H9 (cell line): ENCODE measurements at regions not wholly inside any gene's neighbourhood (a gene's known extent, or its start where the extent isn't known, plus 50 kb on each side); places are given as distances from the start of the nearest gene placed in this dataset.

Source experiments
- DNase-seq: peaks from one replicate; pipeline ENCODE4 v3.0.0-alpha.2; 2017
- H2AFZ ChIP-seq: one replicate; pipeline ENCODE4 v1.6.1; 2013; ENCODE audit warnings: mild to moderate bottlenecking, low read length, control low read depth, moderate library complexity
- H2AK5ac ChIP-seq: 2 replicates; pipeline ENCODE4 v1.6.1; 2013; ENCODE audit warnings: low read length, control low read depth, mixed read lengths; ENCODE audit not compliant: insufficient read length
- H2BK120ac ChIP-seq: one replicate; pipeline ENCODE4 v1.6.1; 2013; ENCODE audit warnings: low read depth, mild to moderate bottlenecking, low read length, control low read depth, inconsistent platforms; ENCODE audit not compliant: poor library complexity, severe bottlenecking
- H2BK12ac ChIP-seq: 2 replicates; pipeline ENCODE4 v1.6.1; 2013; ENCODE audit warnings: low read length, control low read depth, mixed read lengths, low read depth; ENCODE audit not compliant: insufficient read length
- H2BK15ac ChIP-seq: 2 replicates; pipeline ENCODE4 v1.6.1; 2013; ENCODE audit warnings: low read depth, low read length, control low read depth
- H2BK20ac ChIP-seq: one replicate; pipeline ENCODE4 v1.6.1; 2013; ENCODE audit warnings: low read depth, mild to moderate bottlenecking, low read length, control low read depth, inconsistent platforms; ENCODE audit not compliant: poor library complexity, severe bottlenecking
- H2BK5ac ChIP-seq: 2 replicates; pipeline ENCODE4 v1.6.1; 2013; ENCODE audit warnings: low read length, control low read depth, mixed read lengths; ENCODE audit not compliant: insufficient read length
- H3K14ac ChIP-seq: 2 replicates; pipeline ENCODE4 v1.6.1; 2013; ENCODE audit warnings: low read length, control low read depth; ENCODE audit not compliant: insufficient read depth
- H3K18ac ChIP-seq: 2 replicates; pipeline ENCODE4 v1.6.1; 2013; ENCODE audit warnings: low read depth, mild to moderate bottlenecking, mixed read lengths, low read length, control low read depth; ENCODE audit not compliant: insufficient read length
- H3K23ac ChIP-seq: 2 replicates; pipeline ENCODE4 v1.6.1; 2013; ENCODE audit warnings: low read length, control low read depth, mixed read lengths, low read depth; ENCODE audit not compliant: insufficient read length
- H3K23me2 ChIP-seq: 2 replicates; pipeline ENCODE4 v1.6.1; 2013; ENCODE audit warnings: low read depth, mild to moderate bottlenecking, mixed read lengths, low read length, control low read depth; ENCODE audit not compliant: insufficient read length, poor library complexity, severe bottlenecking
- H3K27ac ChIP-seq: 2 replicates; pipeline ENCODE4 v1.5.1; 2013; ENCODE audit warnings: low read length, control low read depth, mixed read lengths, low read depth; ENCODE audit not compliant: insufficient read length
- H3K27me3 ChIP-seq: 2 replicates; pipeline ENCODE4 v1.6.1; 2013; ENCODE audit warnings: low read length, control low read depth, inconsistent platforms; ENCODE audit not compliant: insufficient read depth
- H3K4ac ChIP-seq: 2 replicates; pipeline ENCODE4 v1.6.1; 2013; ENCODE audit warnings: low read depth, mild to moderate bottlenecking, control low read depth, inconsistent platforms, low read length, moderate library complexity
- H3K4me1 ChIP-seq: 2 replicates; pipeline ENCODE4 v1.6.1; 2013; ENCODE audit warnings: low read length, control low read depth, inconsistent platforms; ENCODE audit not compliant: insufficient read depth
- H3K4me2 ChIP-seq: 2 replicates; pipeline ENCODE4 v1.6.1; 2013; ENCODE audit warnings: low read length, control low read depth, mixed read lengths; ENCODE audit not compliant: insufficient read length, insufficient read depth
- H3K56ac ChIP-seq: 2 replicates; pipeline ENCODE4 v1.6.1; 2013; ENCODE audit warnings: low read depth, mild to moderate bottlenecking, mixed read lengths, low read length, control low read depth; ENCODE audit not compliant: insufficient read length
- H3K79me1 ChIP-seq: 2 replicates; pipeline ENCODE4 v1.6.1; 2013; ENCODE audit warnings: low read depth, mild to moderate bottlenecking, moderate library complexity, low read length, control low read depth, inconsistent platforms; ENCODE audit not compliant: insufficient read depth, poor library complexity, severe bottlenecking
- H3K79me2 ChIP-seq: 2 replicates; pipeline ENCODE4 v1.6.1; 2013; ENCODE audit warnings: low read length, control low read depth, inconsistent platforms; ENCODE audit not compliant: insufficient read depth
- H3K9ac ChIP-seq: 2 replicates; pipeline ENCODE4 v1.6.1; 2013; ENCODE audit warnings: low read length, control low read depth, mixed read lengths; ENCODE audit not compliant: insufficient read length; ENCODE audit errors: extremely low read depth
- H3K9me3 ChIP-seq: one replicate; pipeline ENCODE4 v1.6.1; 2013; ENCODE audit warnings: low read depth, low read length, inconsistent platforms; ENCODE audit not compliant: control insufficient read depth
- H3T11ph ChIP-seq: one replicate; pipeline ENCODE4 v1.6.1; 2013; ENCODE audit warnings: mild to moderate bottlenecking, low read length, control low read depth, inconsistent platforms
- H4K20me1 ChIP-seq: one replicate; pipeline ENCODE4 v1.6.1; 2013; ENCODE audit not compliant: control insufficient read depth, insufficient read length, insufficient read depth
- H4K5ac ChIP-seq: 2 replicates; pipeline ENCODE4 v1.6.1; 2013; ENCODE audit warnings: low read depth, mild to moderate bottlenecking, mixed read lengths, low read length, control low read depth; ENCODE audit not compliant: insufficient read length
- H4K8ac ChIP-seq: replicated peaks from 2 replicates; pipeline ENCODE4 v1.6.1; 2013; ENCODE audit warnings: low read length, control low read depth, mixed read lengths, low read depth; ENCODE audit not compliant: insufficient read length
- H4K91ac ChIP-seq: 2 replicates; pipeline ENCODE4 v1.6.1; 2013; ENCODE audit warnings: low read depth, mild to moderate bottlenecking, moderate library complexity, mixed read lengths, low read length, control low read depth; ENCODE audit not compliant: insufficient read length
- H3K27ac Mint-ChIP-seq, 3 experiments: 2 replicates in 2 of 3; 3 replicates in 1 of 3; pipeline ENCODE4 v1.8.0; 2020 to 2021; ENCODE audit warnings: mixed read lengths in 3 of 3, mild to moderate bottlenecking in 1 of 3, moderate library complexity in 1 of 3
- H3K27me3 Mint-ChIP-seq: 2 replicates; pipeline ENCODE4 v1.8.0; 2021; ENCODE audit warnings: low read depth, mild to moderate bottlenecking, moderate library complexity, mixed read lengths
- H3K36me3 Mint-ChIP-seq, 3 experiments: 2 replicates in 2 of 3; 3 replicates in 1 of 3; pipeline ENCODE4 v1.8.0; 2020 to 2021; ENCODE audit warnings: low read depth in 3 of 3, mixed read lengths in 3 of 3; ENCODE audit not compliant: insufficient read depth in 1 of 3
- H3K4me1 Mint-ChIP-seq, 2 experiments: 2 replicates each; pipeline ENCODE4 v1.8.0; 2020; ENCODE audit warnings: mixed read lengths in 2 of 2
- H3K4me3 Mint-ChIP-seq, 2 experiments: 2 replicates in 1 of 2; 3 replicates in 1 of 2; pipeline ENCODE4 v1.8.0; 2020 to 2021; ENCODE audit warnings: mild to moderate bottlenecking in 2 of 2, mixed read lengths in 2 of 2, moderate library complexity in 1 of 2
- H3K9me3 Mint-ChIP-seq, 2 experiments: 2 replicates in 1 of 2; 3 replicates in 1 of 2; pipeline ENCODE4 v1.8.0; 2020; ENCODE audit warnings: mild to moderate bottlenecking in 2 of 2, mixed read lengths in 2 of 2, moderate library complexity in 1 of 2
- CTCF ChIP-seq: fragments of 200-600 bp; sonication (generic); conservative IDR thresholded peaks from 3 replicates; pipeline ENCODE4 v1.8.0; 2021; ENCODE audit warnings: antibody characterized with exemption, mild to moderate bottlenecking
- WGBS: extraction: QIAGEN DNeasy Blood & Tissue Kit; methylation state at CpG from one replicate; pipeline ENCODE4 v1.1.7; 2013; ENCODE audit warnings: missing lambda C conversion rate, low lambda C conversion rate, mixed read lengths; ENCODE audit not compliant: insufficient read length; ENCODE audit errors: extremely low coverage; 5-methylcytosine and 5-hydroxymethylcytosine counted together

- Histone ChIP-seq H3K23ac (no peak overlapping the region), H3K9ac (no peak overlapping the region), H2AFZ (no peak overlapping the region), H3T11ph (no peak overlapping the region), H2BK120ac (no peak overlapping the region), H4K5ac (no peak overlapping the region), H3K27ac (no peak overlapping the region), H3K27me3 (no peaks in the 10 kb centered on the region), H4K91ac (no peak overlapping the region), H3K79me1 (no peaks in the 10 kb centered on the region), H3K56ac (no peak overlapping the region), H2BK5ac (no peak overlapping the region), H3K79me2 (no peaks in the 10 kb centered on the region), H3K9me3 (no peaks in the 10 kb centered on the region), H3K4me2 (no peak overlapping the region), H2BK20ac (no peak overlapping the region), H2BK15ac (no peak overlapping the region), H4K20me1 (no peaks in the 10 kb centered on the region), H3K23me2 (no peaks in the 10 kb centered on the region), H3K4me1 (no peaks in the 10 kb centered on the region), H2AK5ac (no peak overlapping the region), H3K18ac (no peak overlapping the region), H4K8ac (no peak overlapping the region), H3K4ac (no peak overlapping the region), H3K14ac (no peak overlapping the region), H2BK12ac (no peak overlapping the region)
- no peaks in the 10 kb centered on the region for H3K36me3 Mint-ChIP-seq
- no peak overlapping the region for H3K4me3 Mint-ChIP-seq
- H3K9me3 Mint-ChIP-seq: no peaks in the 10 kb centered on the region
- no peak overlapping the region for H3K27ac Mint-ChIP-seq
- WGBS: no CpG with 5 or more reads among the region's 1 CpG
- TF ChIP-seq CTCF: no peak
- no peaks in the 10 kb centered on the region for H3K4me1 Mint-ChIP-seq
- DNase-seq: no peak
- no peaks in the 10 kb centered on the region for H3K27me3 Mint-ChIP-seq
These were observed 222.9 kb downstream of the KIF20B start for GRCh38 chr10:89924261-89924660.
